Natural killer cell (primary cell): ENCODE measurements at regions not wholly inside any gene's neighbourhood (a gene's known extent, or its start where the extent isn't known, plus 50 kb on each side); places are given as distances from the start of the nearest gene placed in this dataset.

Experiments
- ATAC-seq, 3 donors: fragments of 150-1000 bp in 2 of 3; fragments of 200-7000 bp in 1 of 3; cut with Tn5 transposase; 1 replicate in 1 of 3; 2 replicates in 2 of 3; pipeline ENCODE4 v1.10.0; 2021; ENCODE audit warnings: mild to moderate bottlenecking in 2 of 3, moderate library complexity in 2 of 3
- DNase-seq, 2 donors: peaks; one replicate each; pipeline versions ENCODE4 v3.0.0 to v3.0.0-alpha.2; 2013 to 2021; ENCODE audit warnings: mixed read lengths in 1 of 2
- H3K27ac ChIP-seq: one replicate; pipeline ENCODE4 v1.5.1; 2013; ENCODE audit warnings: mild to moderate bottlenecking, low read length
- H3K27me3 ChIP-seq: one replicate; pipeline ENCODE4 v1.6.1; 2013; ENCODE audit warnings: low read length; ENCODE audit not compliant: control insufficient read depth, insufficient read depth
- H3K36me3 ChIP-seq: one replicate; pipeline ENCODE4 v1.6.1; 2013; ENCODE audit warnings: low read length; ENCODE audit not compliant: control insufficient read depth, insufficient read depth
- H3K4me1 ChIP-seq: one replicate; pipeline ENCODE4 v1.6.1; 2013; ENCODE audit warnings: low read length; ENCODE audit not compliant: control insufficient read depth, insufficient read depth
- H3K4me3 ChIP-seq: one replicate; pipeline ENCODE4 v1.5.1; 2013; ENCODE audit warnings: low read length
- H3K9me3 ChIP-seq: one replicate; pipeline ENCODE4 v1.6.1; 2013; ENCODE audit warnings: low read length; ENCODE audit not compliant: control insufficient read depth, insufficient read depth
- H3K27ac Mint-ChIP-seq, 2 donors: one replicate each; pipeline ENCODE4 v1.8.0; 2022; ENCODE audit warnings: mild to moderate bottlenecking in 2 of 2, mixed read lengths in 2 of 2, moderate library complexity in 1 of 2
- H3K27me3 Mint-ChIP-seq, 2 donors: one replicate each; pipeline ENCODE4 v1.8.0; 2022; ENCODE audit warnings: low read depth in 2 of 2, mixed read lengths in 2 of 2
- H3K36me3 Mint-ChIP-seq: one replicate; pipeline ENCODE4 v1.8.0; 2022; ENCODE audit warnings: mixed read lengths
- H3K4me1 Mint-ChIP-seq, 2 donors: one replicate each; pipeline ENCODE4 v1.8.0; 2022; ENCODE audit warnings: mixed read lengths in 2 of 2
- H3K4me3 Mint-ChIP-seq: one replicate; pipeline ENCODE4 v1.8.0; 2022; ENCODE audit warnings: mild to moderate bottlenecking, moderate library complexity, mixed read lengths
- H3K9me3 Mint-ChIP-seq, 2 donors: one replicate each; pipeline ENCODE4 v1.8.0; 2022; ENCODE audit warnings: mixed read lengths in 2 of 2
- whole genome bisulfite sequencing: methylation state at CpG from one replicate; pipeline ENCODE4 v1.1.7; 2013; ENCODE audit warnings: missing lambda C conversion rate; ENCODE audit not compliant: insufficient coverage; 5-methylcytosine and 5-hydroxymethylcytosine counted together
- intact Hi-C: fragments of 100-400 bp; cut with micrococcal nuclease; formaldehyde crosslinking; loops from one replicate; pipeline ENCODE4 v1.14.2; 2022
- TF ChIP-seq, protein P1 (sequence below): fragments of 200-600 bp; IDR thresholded peaks from one replicate; pipeline ENCODE4 v1.8.0; 2022; ENCODE audit warnings: antibody characterized with exemption

DNA sequence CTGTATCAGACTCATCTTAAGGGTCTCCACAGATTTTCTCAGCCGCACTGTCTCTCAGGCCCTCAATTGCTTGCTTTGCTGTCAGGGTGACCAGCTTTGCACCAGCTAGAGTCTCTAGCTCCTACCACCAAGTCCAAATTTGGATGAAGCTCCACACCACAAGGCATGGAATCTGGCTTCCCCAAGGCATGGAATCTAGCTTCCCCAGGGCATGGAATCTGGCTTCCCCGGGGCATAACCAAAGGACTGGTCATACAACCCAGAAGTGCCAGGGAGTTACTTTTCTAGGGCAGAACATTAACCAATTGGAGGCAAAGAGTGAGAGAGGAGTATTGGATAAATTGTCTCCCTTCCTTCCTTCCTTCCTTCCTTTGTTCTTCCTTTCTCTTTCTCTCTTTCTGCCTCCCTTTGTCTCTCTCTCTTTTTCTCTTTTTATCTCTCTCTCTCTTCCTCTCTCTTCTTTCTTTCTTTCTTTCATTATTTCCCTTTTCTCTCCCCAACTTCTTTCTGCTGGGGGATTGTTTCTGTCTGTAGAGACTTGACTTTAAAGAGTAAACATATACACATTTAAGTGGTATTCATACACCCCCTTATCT, 76.9 kb upstream of the HAO2 start:
- H3K4me3 ChIP-seq: no peak overlapping the region
- Mint-ChIP-seq H3K36me3 (no peaks in the 10 kb centered on the region), H3K27me3 (peaks cover 0 to 6% of the 10 kb centered on the region in 2 donors), H3K9me3 (no peaks in the 10 kb centered on the region), H3K27ac (no peak overlapping the region), H3K4me1 (no peaks in the 10 kb centered on the region), H3K4me3 (no peak overlapping the region)
- ATAC-seq (no peak), DNase-seq (no peak)
- H3K4me1 ChIP-seq: no peaks in the 10 kb centered on the region
- no peak overlapping the region for H3K27ac ChIP-seq
- H3K27me3 ChIP-seq: no peaks in the 10 kb centered on the region
- H3K9me3 ChIP-seq: no peaks in the 10 kb centered on the region
- WGBS: 48% methylated on average over 2 of the region's 2 CpGs
- H3K36me3 ChIP-seq: no peaks in the 10 kb centered on the region
- TF ChIP-seq, protein P1, sequence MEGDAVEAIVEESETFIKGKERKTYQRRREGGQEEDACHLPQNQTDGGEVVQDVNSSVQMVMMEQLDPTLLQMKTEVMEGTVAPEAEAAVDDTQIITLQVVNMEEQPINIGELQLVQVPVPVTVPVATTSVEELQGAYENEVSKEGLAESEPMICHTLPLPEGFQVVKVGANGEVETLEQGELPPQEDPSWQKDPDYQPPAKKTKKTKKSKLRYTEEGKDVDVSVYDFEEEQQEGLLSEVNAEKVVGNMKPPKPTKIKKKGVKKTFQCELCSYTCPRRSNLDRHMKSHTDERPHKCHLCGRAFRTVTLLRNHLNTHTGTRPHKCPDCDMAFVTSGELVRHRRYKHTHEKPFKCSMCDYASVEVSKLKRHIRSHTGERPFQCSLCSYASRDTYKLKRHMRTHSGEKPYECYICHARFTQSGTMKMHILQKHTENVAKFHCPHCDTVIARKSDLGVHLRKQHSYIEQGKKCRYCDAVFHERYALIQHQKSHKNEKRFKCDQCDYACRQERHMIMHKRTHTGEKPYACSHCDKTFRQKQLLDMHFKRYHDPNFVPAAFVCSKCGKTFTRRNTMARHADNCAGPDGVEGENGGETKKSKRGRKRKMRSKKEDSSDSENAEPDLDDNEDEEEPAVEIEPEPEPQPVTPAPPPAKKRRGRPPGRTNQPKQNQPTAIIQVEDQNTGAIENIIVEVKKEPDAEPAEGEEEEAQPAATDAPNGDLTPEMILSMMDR: no peak
- intact Hi-C loops: no loop called here

DNA sequence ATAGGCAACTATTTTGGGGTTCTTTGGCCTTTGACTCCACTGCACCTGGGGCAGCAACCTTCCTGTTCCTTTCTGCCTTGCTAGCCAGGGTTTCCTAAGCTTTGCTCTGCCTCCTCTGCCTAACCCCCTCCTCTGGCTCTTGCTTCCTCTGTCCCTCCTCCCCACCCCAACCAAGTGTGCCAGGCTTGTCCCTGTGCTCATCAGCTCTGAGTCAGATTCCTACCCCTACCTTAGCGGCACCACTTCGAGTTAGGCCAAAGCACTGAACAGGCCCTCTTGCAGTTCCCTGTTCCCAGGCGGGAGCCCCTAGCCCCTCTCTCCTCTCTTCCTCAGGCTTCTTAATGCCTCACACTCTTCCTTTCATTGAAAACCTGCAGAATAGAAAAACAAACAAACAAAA, 74.8 kb upstream of the HAO2 start:
- 96% methylated on average over 3 of the region's 3 CpGs for WGBS
- intact Hi-C loops: no loop called here
- TF ChIP-seq, protein P1: no peak
- H3K4me3 Mint-ChIP-seq: no peak overlapping the region
- H3K27ac ChIP-seq: no peak overlapping the region
- ATAC-seq: no peak
- H3K36me3 ChIP-seq: no peaks in the 10 kb centered on the region
- no peaks in the 10 kb centered on the region for H3K4me1 ChIP-seq
- H3K9me3 ChIP-seq: no peaks in the 10 kb centered on the region
- H3K27ac Mint-ChIP-seq: no peak overlapping the region
- H3K9me3 Mint-ChIP-seq: no peaks in the 10 kb centered on the region
- peaks cover 0 to 2% of the 10 kb centered on the region in 2 donors for H3K27me3 Mint-ChIP-seq
- H3K36me3 Mint-ChIP-seq: no peaks in the 10 kb centered on the region
- no peaks in the 10 kb centered on the region for H3K27me3 ChIP-seq
- H3K4me1 Mint-ChIP-seq: no peaks in the 10 kb centered on the region
- H3K4me3 ChIP-seq: no peak overlapping the region
- DNase-seq: no peak

DNA sequence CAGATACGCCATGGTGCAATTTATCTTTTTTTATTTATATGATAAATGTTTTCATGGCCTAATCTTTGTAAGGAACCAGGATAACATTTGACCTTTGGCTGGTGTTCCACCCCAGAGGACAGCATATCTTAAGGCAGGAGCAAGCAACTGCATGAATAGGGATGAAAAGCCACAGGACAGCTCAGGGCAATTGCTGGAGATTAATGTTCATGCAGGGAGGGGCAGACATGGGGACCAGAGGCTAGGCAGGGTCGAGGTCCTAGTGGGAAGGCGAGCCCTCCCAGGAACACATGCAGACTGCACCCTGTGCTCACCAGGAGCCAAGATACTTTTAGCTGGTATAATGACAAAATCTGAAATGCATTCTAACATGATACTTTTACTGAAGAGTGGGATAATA, 74.4 kb upstream of the HAO2 start:
- Mint-ChIP-seq H3K9me3 (no peaks in the 10 kb centered on the region), H3K27me3 (peaks cover 0 to 2% of the 10 kb centered on the region in 2 donors), H3K4me3 (no peak overlapping the region), H3K27ac (no peak overlapping the region), H3K4me1 (no peaks in the 10 kb centered on the region), H3K36me3 (no peaks in the 10 kb centered on the region)
- DNase-seq (no peak), ATAC-seq (no peak)
- Histone ChIP-seq H3K4me3 (no peak overlapping the region), H3K27ac (no peak overlapping the region), H3K27me3 (no peaks in the 10 kb centered on the region), H3K36me3 (no peaks in the 10 kb centered on the region), H3K4me1 (no peaks in the 10 kb centered on the region), H3K9me3 (no peaks in the 10 kb centered on the region)
- TF ChIP-seq, protein P1: no peak
- 70% methylated on average over 2 of the region's 3 CpGs for WGBS
- intact Hi-C loops: no loop called here

DNA sequence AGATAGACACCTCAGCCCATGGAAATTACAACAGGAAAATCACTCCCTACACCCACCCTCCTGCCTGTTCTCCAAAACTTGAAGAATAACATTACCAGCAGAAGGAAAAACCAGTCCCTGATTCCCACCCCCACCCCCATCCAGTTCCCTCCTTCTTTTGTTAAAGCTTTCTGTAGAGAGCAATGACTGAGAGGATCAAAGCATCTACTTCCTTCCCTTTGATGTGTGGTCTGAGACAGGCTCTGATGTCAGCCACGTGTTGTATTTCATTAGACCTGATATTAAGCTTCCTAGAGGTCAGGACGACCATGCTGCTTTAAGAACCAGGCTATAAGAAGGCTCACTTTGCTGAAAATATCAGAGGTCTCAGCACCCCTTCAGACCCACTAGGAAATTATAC, 73.9 kb upstream of the HAO2 start:
- ATAC-seq: no peak
- H3K36me3 Mint-ChIP-seq: no peaks in the 10 kb centered on the region
- 7% methylated on average over 2 of the region's 2 CpGs for WGBS
- H3K27me3 Mint-ChIP-seq: peaks cover 0 to 5% of the 10 kb centered on the region in 2 donors
- Histone ChIP-seq H3K27ac (no peak overlapping the region), H3K9me3 (no peaks in the 10 kb centered on the region), H3K4me3 (no peak overlapping the region), H3K4me1 (no peaks in the 10 kb centered on the region), H3K36me3 (no peaks in the 10 kb centered on the region), H3K27me3 (no peaks in the 10 kb centered on the region)
- intact Hi-C loops: no loop called here
- H3K4me3 Mint-ChIP-seq: no peak overlapping the region
- DNase-seq: peak in 1 of 2 donors; percentile 23
- H3K27ac Mint-ChIP-seq: no peak overlapping the region
- no peaks in the 10 kb centered on the region for H3K9me3 Mint-ChIP-seq
- no peaks in the 10 kb centered on the region for H3K4me1 Mint-ChIP-seq
- TF ChIP-seq, protein P1: no peak
